HG02588 (cell line): ENCODE measurements at regions not wholly inside any gene's neighbourhood (a gene's known extent, or its start where the extent isn't known, plus 50 kb on each side); places are given as distances from the start of the nearest gene placed in this dataset.
A peak's percentile ranks its signal among the peaks of the same experiment; 100 is the strongest.
"Not testable (repeated sequence)": the region's sequence is repeated elsewhere in the genome, so short reads cannot be mapped to it uniquely, and the experiment has no call there.

Source experiments
- ATAC-seq: cut with Tn5 transposase; IDR thresholded peaks from one replicate; pipeline ENCODE4 v1.9.1; 2021; ENCODE audit warnings: mild to moderate bottlenecking, moderate library complexity; ENCODE audit not compliant: unreplicated experiment

GRCh38 chr13:81283561-81283960 is 942.6 kb upstream of the SPRY2 start:
- no peak for ATAC-seq

- peak; percentile 49 for ATAC-seq
Measured at GRCh38 chr13:81283062-81283461, 942.1 kb upstream of the SPRY2 start.

DNA sequence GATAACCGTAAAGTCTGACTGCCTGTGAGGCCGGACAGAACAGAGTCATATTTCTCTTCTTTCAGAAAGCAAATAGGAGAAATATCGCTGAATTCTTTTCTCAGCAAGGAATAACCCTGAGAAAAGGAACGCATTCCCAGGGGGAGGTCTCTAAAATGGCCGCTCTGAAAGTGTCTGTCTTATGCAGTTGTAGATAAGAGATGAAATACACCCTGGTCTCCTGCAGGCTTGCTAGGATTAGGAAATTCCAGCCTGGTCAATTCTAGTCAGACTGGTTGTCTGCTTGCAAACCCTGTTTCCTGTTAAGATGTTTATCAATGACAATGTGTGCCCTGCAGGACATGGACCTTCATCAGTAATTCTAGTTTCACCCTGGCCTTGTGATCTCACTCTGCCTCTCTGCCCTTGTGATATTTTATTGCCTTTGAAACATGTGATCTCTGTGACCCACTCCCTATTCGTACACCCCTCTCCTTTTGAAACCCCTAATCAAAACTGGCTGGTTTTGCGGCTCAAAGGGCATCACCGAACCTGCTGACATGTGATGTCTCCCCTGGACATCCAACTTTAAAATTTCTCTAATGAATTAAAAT is 934.8 kb upstream of the SPRY2 start:
- no peak for ATAC-seq

GRCh38 chr13:81247711-81248110 is 906.8 kb upstream of the SPRY2 start:
- ATAC-seq, result no peak

- ATAC-seq, result no peak
Measured at GRCh38 chr13:81246556-81246955, 905.6 kb upstream of the SPRY2 start.

- no peak for ATAC-seq
Measured at GRCh38 chr13:81244011-81244410, 903.1 kb upstream of the SPRY2 start.

GRCh38 chr13:81230386-81230785 is 889.5 kb upstream of the SPRY2 start:
- ATAC-seq, result no peak

DNA sequence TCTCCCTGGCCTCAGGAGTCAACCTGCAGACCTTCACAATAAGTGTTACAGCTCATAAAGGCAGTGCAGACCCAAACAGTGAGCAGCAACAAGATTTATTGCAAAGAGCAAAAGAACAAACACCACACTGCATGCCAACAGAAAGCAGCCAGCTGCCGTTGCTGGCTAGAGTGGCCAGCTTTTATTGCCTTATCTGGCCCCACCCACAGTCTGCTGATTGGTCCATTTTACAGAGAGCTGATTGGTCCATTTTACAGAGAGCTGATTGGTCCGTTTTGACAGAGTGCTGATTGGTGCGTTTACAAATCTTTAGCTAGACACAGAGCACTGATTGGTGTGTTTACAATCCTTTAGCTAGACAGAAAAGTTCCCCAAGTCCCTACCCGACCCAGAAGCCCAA is 885.9 kb upstream of the SPRY2 start:
- ATAC-seq, result not testable (repeated sequence)

DNA sequence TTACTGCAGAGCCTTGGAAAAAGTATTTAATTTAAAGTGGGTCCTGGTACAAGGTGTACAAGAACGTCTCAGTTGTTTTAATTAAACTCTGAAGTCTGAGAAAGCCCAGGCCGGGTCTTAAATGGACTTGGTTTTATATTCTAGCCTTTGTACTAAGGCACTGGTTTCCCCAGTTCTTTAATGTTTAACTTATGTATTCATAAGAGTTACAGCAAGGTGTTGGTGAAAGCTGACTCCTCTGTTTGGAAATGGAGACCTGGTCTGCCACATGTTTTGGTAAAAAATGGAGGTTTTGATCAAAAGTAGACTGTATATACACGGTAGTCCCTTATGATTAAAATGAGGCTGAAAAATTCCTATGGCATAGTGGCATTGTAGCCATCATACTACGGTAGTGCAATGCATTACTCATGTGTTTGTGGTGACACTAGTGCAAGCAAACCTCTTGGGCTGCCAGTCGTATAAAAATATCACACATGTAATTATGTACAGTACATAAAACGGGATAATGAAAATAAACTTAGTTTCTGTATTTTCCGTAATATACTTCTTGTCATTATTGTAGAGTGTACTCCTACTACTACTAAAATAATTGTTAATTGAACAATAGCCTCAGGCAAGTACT is 883.4 kb upstream of the SPRY2 start:
- no peak for ATAC-seq

GRCh38 chr13:81223778-81224177 is 882.9 kb upstream of the SPRY2 start:
- no peak for ATAC-seq

GRCh38 chr13:81211713-81212112 is 870.8 kb upstream of the SPRY2 start:
- ATAC-seq, result no peak

GRCh38 chr13:81207636-81208035 is 866.7 kb upstream of the SPRY2 start:
- no peak for ATAC-seq

DNA sequence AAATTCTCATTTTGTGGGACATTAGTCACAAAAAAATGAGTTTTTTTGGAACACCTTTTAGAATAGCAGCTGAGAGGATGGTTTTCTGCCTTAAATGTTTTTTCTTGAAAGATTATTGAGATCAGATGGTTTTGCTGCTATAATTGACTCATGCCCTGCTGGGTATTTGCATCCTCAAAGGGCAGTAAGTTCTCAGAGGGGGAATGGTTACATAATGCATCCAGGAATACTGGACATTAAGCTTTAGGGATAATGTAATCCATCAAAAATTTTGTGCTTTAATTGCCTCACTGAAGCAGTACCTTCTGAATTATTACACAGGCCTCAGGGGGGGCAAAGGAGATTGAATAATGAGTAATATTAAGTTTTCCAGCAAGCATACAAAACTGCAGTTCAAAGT is 866.3 kb upstream of the SPRY2 start:
- no peak for ATAC-seq

DNA sequence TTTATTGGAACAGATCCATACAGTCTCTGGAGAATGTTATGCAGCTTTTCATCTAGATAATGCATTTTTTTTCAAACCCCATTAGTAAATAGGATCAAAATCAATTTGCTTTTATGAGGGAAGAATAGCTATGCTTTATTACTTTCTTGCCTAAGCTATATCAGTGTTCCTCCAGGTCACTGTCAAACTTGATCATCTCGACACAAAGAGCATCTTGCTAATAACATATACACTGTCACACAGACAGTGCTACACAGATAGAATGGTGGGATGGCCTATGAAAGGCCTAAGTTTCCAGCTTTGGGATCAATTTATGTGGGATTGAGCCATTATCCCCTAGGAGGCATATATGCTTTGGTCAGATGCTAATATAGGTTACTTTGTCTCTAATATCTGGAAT is 862.9 kb upstream of the SPRY2 start:
- ATAC-seq, result no peak

DNA sequence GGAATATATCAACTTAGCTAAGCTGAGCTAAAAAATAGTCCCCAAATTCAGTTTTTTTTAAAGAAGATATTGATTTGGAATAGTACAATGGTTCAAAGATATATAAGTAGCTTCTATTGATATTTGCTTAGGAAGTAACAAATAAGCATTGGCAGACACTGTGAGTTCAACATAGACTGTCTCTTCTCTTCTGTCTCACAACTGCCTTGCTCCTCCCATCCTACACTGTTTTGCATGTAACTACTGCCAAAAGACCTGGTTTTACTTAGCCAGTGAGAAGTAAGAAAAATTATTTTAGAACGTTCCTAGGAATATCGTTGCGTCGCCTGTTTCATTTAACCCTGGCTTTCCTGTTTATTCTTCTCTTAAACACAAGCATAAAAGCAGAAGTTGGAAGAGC is 859.0 kb upstream of the SPRY2 start:
- ATAC-seq, result no peak

DNA sequence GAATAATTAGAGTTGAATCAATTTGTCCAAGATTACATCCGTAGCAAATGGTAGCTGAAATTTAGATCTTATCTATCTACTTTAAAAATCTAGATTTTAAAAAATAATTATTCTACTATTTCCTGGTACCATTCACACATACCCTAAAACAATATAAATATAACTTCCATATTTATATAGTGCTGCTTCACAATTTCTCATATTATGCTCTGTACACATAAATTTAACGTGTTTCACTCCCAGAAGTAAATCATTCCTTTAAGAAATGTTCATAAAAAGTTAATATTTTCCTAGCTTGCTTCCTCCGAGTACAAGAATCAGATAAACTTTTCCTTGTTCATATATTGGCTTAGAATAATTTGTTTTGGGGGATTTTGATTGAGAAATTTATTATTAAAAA is 857.0 kb upstream of the SPRY2 start:
- no peak for ATAC-seq

DNA sequence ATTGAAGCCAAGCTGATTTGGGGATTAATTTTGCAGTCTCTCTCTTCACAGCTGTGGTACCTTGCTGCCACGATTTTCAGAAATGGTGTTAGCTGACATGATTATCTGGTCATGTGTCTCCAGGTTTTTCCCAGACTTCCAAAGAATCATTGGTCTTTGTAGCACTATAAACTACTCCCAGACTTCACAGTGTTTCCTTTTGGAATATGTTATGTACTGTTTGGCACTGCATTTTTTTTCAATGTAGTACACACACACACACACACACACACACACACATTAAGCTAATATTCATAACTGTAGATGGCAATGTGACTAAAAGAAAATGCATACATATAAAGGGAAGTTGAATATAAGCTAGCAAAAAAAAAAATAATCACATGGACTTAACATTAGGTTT is 856.6 kb upstream of the SPRY2 start:
- no peak for ATAC-seq

GRCh38 chr13:81194362-81194761 is 853.4 kb upstream of the SPRY2 start:
- ATAC-seq, result no peak

- ATAC-seq, result no peak
Measured at GRCh38 chr13:81184556-81185265, 843.8 kb upstream of the SPRY2 start.

DNA sequence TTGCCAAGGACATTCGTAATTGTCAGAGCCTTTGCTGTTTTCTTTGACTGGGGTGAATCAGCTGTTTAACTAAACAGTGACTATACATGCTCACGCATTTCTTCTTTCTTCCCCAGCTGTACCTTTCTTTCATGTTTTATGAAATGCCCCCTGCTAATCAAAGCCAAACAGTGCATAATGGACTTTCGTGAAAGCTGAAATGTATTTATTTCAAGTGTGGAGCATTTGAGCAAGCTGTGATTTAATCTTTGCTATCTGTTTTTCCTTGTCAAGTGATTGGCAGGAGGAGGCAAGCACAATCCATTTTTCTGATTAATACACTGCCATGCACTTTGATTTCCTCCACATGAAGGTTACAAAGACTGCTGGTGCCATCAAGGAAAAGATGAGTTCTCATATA is 831.7 kb upstream of the SPRY2 start:
- no peak for ATAC-seq

DNA sequence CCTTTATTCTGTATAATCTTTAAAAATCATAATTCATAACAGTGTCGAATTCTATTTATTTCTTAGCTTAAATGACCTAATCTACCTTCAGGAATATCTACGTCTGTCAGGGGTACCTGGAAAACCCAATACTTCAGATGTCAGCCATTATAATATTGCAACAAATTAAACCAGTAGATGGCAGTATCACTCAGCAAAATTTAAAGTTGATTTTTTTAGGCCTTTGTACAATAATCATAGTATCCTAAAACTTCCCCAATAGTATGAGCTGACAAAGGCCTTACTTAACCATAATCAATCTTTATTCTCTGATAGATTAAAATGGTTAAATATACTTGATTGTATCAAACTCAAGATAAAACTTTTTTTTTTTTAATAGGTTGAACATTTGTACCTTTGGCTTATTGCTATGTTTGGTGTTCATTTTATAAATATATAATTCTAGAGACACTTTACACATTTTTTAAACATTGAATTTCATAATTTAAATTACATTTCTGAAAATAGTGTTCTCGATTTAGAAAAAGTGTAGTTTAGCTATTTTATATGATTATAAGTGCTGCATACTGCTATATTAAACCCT is 830.2 kb upstream of the SPRY2 start:
- no peak for ATAC-seq

DNA sequence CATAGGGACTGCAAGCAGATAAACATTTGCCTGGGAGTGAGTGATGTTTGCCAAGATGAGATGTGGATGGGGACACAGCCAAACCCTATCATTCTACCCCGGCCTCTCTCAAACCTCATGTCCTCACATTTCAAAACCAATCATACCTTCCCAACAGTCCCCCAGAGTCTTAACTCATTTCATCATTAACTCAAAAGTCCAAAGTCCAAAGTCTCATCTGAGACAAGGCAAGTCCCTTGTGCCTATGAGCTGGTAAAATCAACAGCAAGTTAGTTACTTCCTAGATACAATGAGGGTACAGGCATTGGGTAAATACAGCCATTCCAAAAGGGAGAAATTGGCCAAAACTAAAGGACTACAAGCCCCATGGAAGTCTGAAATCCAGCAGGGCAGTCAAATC is 822.9 kb upstream of the SPRY2 start:
- not testable (repeated sequence) for ATAC-seq
